ENCODE measurements at regions not wholly inside any gene's neighbourhood (a gene's known extent, or its start where the extent isn't known, plus 50 kb on each side); places are given as distances from the start of the nearest gene placed in this dataset.
A peak's percentile ranks its signal among the peaks of the same experiment; 100 is the strongest.
"Not testable (repeated sequence)": the region's sequence is repeated elsewhere in the genome, so short reads cannot be mapped to it uniquely, and the experiment has no call there.

DNA sequence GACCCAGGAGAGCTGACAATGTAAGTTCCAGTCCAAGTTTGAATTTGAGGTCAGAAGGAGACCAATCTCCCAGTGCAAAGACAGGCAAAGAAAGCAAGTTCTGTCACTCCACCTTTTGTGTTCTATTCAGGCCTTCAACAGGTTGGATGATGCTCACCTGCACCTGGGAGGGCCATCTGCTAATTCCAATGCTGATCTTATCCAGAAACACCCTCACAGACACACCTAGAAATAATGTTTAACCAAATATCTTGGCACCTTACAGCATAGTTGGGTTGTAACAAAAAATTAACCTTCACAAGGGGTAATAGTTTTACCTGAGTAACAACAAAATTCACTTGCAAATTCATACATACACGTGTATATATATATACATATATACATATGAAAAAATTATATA, 190.8 kb downstream of the DIRAS2 start:
- no peak for DNase-seq

- no peak for DNase-seq
These were observed 187.3 kb downstream of the DIRAS2 start for GRCh38 chr9:90455316-90455715.

- DNase-seq, result no peak
These were observed 185.0 kb downstream of the DIRAS2 start for GRCh38 chr9:90457386-90458190.

GRCh38 chr9:90458485-90458884, 184.1 kb downstream of the DIRAS2 start:
- DNase-seq, result peak; percentile 14

DNA sequence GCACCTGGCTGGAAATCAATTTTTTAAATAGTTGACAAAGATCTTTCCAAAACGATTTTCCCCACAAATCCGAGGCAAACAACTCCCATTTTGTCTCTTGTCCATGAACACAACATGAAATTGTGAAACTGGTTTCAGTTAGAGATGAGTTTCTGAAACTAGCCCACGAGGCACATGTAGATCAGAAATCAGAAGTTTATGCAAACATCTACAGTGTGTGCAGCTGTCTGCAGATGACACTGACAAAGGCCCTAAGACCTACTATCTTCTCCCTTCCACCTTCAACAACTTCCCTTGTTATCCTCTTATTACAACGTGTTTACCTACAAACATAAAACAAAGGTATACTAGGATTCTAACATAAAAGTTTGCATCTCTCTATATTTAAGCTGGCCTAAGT, 183.3 kb downstream of the DIRAS2 start:
- no peak for DNase-seq

DNA sequence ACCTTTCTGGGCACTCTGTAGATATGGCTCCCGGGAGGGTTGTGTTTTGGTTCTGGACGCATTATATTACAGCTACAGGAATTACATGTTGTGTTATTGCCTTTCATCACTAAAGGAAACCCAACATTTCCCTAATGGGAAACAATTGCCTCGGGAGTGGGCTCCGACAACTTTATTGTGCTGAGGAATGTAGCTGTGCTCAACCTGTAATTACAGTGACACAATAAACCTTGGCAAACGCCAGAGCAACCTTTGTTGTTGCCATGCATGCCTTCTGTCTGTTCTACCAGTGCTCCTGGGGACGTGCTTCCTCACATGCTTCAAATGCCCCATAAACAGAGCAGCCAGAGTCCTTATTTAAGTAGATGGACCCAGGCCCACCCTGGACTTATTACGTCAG, 182.4 kb downstream of the DIRAS2 start:
- no peak for DNase-seq

- DNase-seq, result no peak
These were observed 177.6 kb downstream of the DIRAS2 start for GRCh38 chr9:90464978-90465377.

GRCh38 chr9:90466441-90466840, 176.2 kb downstream of the DIRAS2 start:
- DNase-seq, result no peak

DNA sequence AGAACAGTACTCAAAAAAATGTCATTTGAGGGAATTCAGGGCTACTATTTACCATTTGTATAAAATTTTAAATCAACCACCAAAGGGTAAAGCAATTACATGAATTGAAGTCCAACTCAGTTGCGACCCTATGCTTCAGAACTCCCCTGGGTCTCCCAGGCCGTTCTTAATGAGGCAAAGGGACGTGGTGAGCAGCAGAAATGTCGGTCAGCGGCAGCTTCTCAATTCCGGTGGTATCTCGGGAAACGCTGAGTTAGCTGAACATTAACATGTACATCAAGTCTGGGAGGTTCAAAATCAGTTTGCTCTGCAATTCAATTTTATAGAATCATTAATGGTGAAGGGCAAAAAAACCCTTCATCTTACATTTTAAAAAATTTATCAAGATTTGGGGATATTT, 173.2 kb downstream of the DIRAS2 start:
- no peak for DNase-seq

DNA sequence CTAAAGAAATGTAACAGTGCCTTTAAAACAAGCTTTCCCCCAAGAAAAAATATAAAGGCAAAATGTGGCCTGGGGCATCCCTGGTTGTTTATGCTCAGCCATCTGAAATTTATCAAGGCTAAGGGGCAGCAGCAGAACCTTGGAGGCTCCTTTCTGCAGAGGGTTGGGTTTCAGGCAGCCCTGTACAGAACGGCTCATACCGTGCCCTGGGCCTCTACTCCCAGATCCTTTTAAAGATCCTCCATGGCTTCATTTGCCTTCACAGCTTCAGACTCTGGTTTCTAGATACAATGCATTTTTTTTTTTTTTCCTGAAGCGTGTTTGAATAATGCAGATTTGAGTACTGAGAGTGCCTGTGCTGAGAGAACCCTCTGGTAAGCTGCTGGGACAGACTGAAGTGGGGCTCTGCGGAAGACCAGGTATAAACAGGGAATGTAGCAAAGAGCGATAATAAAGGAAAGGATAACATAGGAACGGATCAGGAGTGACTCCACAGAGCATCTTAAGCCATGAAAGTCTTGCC, 172.7 kb downstream of the DIRAS2 start:
- no peak for DNase-seq

DNA sequence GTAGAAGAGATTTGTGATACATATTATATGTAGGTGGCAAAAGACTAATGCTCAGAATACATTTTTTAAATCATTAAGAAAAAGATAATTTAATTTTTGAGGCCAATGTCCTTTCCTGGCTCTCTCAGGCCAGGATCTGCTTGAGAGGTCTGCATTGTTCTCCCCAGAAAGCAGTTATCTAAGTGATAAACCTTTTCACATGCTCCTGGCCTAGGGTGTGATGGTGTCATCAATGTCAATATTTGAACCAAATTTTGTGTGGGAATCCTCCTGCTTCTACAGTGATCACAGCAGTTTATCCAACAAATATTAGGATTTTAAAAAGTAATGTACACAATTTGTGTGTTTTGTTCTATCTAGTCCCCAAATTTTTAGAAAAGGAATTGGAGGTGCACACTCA, 166.6 kb downstream of the DIRAS2 start:
- no peak for DNase-seq

GRCh38 chr9:90477535-90477934, 165.1 kb downstream of the DIRAS2 start:
- no peak for DNase-seq

DNA sequence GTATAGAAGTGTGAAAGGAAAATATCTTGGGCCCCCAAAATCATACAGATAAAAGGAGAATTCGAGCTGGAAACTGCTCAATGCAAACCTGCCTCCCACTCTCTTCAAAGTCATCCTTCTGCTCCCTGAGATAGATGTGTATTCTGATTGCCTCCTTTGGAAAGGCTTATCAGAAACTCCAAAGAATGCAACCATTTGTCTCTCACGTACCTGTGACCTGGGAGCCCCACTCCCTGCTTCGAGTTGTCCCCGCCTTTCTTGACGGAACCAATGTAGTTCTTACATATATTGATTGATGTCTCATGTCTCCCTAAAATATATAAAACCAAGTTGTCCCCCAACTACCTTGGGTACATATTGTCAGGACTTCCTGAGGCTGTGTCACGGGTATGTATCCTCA, 163.8 kb downstream of the DIRAS2 start:
- no peak for DNase-seq

GRCh38 chr9:90485028-90485427, 157.6 kb downstream of the DIRAS2 start:
- no peak for DNase-seq

- DNase-seq, result no peak
These were observed 153.6 kb downstream of the DIRAS2 start for GRCh38 chr9:90489066-90489465.

- no peak for DNase-seq
These were observed 142.9 kb downstream of the DIRAS2 start for GRCh38 chr9:90499761-90500160.

DNA sequence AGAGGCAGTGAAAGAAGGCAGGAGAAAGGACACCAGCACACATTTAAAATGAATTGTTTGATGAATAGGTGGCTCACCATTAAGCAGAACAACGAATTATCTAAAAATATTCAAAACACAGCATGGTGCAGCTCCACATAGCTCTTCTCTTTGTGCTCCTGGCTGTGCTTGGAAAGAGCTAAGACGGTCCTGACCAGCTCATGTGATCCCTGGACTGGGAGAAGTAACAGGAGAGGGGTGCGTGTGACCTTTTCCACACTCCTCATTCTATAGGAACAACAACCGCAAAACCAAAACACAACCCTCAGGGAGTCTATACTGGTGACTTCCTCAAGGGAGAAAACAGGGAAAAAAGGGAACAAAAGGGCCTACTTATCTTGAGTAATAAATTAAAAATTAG, 140.5 kb downstream of the DIRAS2 start:
- no peak for DNase-seq

DNA sequence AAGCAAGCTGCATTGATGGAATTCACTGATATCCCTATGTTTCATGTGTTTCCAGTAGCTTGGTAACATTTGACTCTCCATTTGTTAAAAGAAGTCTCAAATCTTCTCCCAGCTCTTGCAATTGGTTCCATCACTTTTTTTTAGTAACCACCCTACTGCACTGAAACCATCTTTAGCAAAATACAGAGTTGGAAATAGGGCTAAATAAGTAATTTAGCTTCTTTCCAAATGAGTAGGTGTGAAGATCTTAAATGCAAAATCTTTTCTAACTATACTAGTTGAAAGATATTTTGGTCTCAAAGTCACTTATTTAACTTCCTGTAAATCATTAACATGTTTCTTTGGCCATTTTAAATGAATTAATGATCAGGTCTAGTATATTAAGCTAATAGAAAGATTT, 138.1 kb downstream of the DIRAS2 start:
- no peak for DNase-seq

- no peak for DNase-seq
These were observed 136.9 kb downstream of the DIRAS2 start for GRCh38 chr9:90505695-90506094.

GRCh38 chr9:90506402-90506801, 136.2 kb downstream of the DIRAS2 start:
- DNase-seq, result not testable (repeated sequence)

DNA sequence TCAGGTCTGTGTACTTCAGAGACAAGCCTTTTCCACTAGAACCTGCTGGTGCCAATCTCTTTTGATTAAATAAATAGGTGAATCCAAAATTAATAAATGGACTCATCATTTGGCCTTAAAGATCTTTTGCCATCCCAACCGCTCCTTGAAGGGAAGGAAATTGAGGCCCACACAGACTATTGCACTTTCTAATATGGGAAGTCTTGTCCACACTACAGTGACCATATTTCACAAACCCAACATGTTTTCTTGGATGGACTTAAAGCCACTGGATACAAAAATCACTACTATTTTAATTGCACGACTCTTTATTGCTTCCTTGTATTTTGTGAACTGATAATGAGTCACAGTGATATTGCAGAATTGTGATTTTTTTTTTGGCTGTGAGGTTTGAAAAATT, 135.0 kb downstream of the DIRAS2 start:
- DNase-seq, result no peak

DNA sequence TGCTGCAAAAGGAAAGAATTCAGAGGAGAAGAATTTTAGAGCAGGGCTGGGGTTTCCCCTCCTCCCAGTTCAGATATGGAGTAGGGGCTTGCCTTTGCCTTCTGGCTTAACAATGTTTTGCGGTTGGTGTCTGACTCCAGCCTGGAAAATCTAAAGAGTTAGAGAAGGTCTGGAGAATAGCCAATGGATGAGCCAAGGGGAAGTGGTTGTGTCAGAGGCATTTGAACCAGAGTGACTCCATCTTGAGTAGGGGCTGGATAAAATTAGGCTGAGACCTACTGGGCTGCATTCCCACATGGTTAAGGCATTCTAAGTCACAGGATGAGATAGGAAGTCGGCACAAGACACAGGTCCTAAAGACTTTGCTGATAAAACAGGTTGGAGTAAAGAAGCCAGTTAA, 133.7 kb downstream of the DIRAS2 start:
- no peak for DNase-seq

DNA sequence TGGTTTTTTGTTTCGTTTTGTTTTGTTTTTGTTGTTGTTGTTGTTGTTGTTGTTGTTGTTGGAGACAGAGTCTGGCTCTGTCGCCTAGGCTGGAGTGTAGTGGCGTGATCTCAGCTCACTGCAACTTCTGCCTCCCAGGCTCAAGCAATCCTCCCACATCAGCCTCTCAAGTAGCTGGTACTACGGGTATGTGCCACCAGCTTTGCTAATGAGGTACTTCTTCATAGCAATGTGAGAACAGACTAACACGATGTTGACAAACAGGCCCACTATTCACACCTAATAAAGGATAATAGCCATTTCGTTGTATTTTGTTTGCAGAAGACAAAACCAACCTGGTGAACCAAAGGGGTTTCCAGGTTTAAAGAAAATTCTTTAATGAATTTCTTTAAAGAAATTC, 130.9 kb downstream of the DIRAS2 start:
- DNase-seq, result no peak

GRCh38 chr9:90514877-90515276, 127.7 kb downstream of the DIRAS2 start:
- no peak for DNase-seq

DNA sequence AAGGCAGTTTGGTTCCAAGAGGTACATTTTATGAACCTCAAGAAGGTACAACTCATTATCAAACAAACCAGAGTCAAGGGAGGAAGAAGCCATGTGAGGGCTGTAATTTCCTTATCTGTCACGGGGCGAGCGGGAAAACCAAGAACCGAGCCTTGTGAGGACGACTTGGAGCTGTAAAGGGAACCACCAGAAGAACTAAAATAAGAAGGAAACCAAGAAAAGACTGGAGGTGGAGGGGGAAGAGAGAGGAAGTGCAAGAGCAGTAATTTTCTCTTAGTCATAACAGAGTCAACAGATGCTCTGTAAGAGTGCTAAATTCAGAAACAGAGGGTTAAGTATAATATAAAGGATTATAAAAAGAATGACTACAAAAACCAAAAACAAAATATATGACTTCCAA, 127.1 kb downstream of the DIRAS2 start:
- DNase-seq, result no peak
